GM12878 (cell line): ENCODE measurements at regions not wholly inside any gene's neighbourhood (a gene's known extent, or its start where the extent isn't known, plus 50 kb on each side); places are given as distances from the start of the nearest gene placed in this dataset.

Experiments
- ATAC-seq: fragments of 200-7000 bp; cut with Tn5 transposase; 3 replicates; pipeline ENCODE4 v1.9.1; 2020; ENCODE audit warnings: mild to moderate bottlenecking, moderate library complexity
- BruUV-seq: library from RNA; stranded (reverse); fragments of 400-500 nt; replicated peaks from 2 replicates; lab custom pipeline; 2021; lab: Mats Ljungman, UMichigan
- CTCF ChIA-PET: fragments of 300-600 bp; sonication (Branson Sonifier 250); formaldehyde crosslinking; extraction: SDS; loops from one replicate; lab custom pipeline; 2021; ENCODE audit warnings: inconsistent platforms; lab: Yijun Ruan, JAX
- POLR2A ChIA-PET: fragments of 350-600 bp; formaldehyde crosslinking; extraction: SDS; loops from one replicate; lab custom pipeline; 2021; ENCODE audit warnings: inconsistent platforms; lab: Charles Lee
- RAD21 ChIA-PET: fragments of 300-600 bp; sonication (Branson Sonifier 250); formaldehyde crosslinking; loops from one replicate; lab custom pipeline; 2023; ENCODE audit warnings: antibody characterized with exemption; ENCODE audit not compliant: unreplicated experiment; lab: Charles Lee
- SMC1A ChIA-PET: fragments of 300-600 bp; sonication (Branson Sonifier 250); formaldehyde crosslinking; loops from one replicate; lab custom pipeline; 2023; ENCODE audit not compliant: unreplicated experiment, uncharacterized antibody; lab: Charles Lee
- DNase-seq: peaks from one replicate; pipeline ENCODE4 v3.0.0-alpha.2; 2011; ENCODE audit warnings: low read depth, low spot score
- FAIRE-seq: peaks from 3 replicates; lab custom pipeline; 2011; peaks lifted over from hg19 to GRCh38; lab: Jason Lieb, UNC
- H2AFZ ChIP-seq: 2 replicates; pipeline ENCODE4 v1.6.0; 2011; ENCODE audit warnings: low read depth, low read length, control low read depth; ENCODE audit not compliant: control insufficient read depth
- H3K27ac ChIP-seq: 2 replicates; pipeline ENCODE4 v1.5.1; 2011; ENCODE audit warnings: control low read depth; ENCODE audit not compliant: control insufficient read depth, insufficient read depth
- H3K27me3 ChIP-seq, 2 experiments: replicated peaks in 1 of 2; 2 replicates each; pipeline versions ENCODE4 v1.6.0 to v1.6.1; 2011; ENCODE audit warnings: low read length in 1 of 2; ENCODE audit not compliant: control insufficient read depth in 2 of 2, insufficient read depth in 2 of 2
- H3K36me3 ChIP-seq, 2 experiments: 2 replicates each; pipeline ENCODE4 v1.5.1; 2011; ENCODE audit warnings: low read length in 1 of 2; ENCODE audit not compliant: control insufficient read depth in 2 of 2, insufficient read depth in 2 of 2
- H3K4me1 ChIP-seq: 2 replicates; pipeline ENCODE4 v1.6.1; 2011; ENCODE audit warnings: mild to moderate bottlenecking, low read length, moderate library complexity, mixed read lengths; ENCODE audit not compliant: control insufficient read depth, insufficient read depth
- H3K4me2 ChIP-seq: 2 replicates; pipeline ENCODE4 v1.6.0; 2011; ENCODE audit warnings: control low read depth; ENCODE audit not compliant: control insufficient read depth, insufficient read depth
- H3K4me3 ChIP-seq: fragments of 200-600 bp; sonication (generic); 2 replicates; pipeline ENCODE4 v1.5.1; 2016
- H3K79me2 ChIP-seq: 2 replicates; pipeline ENCODE4 v1.6.0; 2011; ENCODE audit warnings: low read length; ENCODE audit not compliant: control insufficient read depth, insufficient read depth
- H3K9ac ChIP-seq: 2 replicates; pipeline ENCODE4 v1.8.0; 2011; ENCODE audit warnings: low read length, control low read depth, mixed read lengths; ENCODE audit not compliant: control insufficient read depth, insufficient read depth
- H3K9me3 ChIP-seq: replicated peaks from 3 replicates; pipeline ENCODE4 v1.5.1; 2011; ENCODE audit warnings: mild to moderate bottlenecking, low read length; ENCODE audit not compliant: control insufficient read depth, insufficient read depth
- H4K20me1 ChIP-seq: 2 replicates; pipeline ENCODE4 v1.6.0; 2011; ENCODE audit not compliant: control insufficient read depth, insufficient read depth
- HCFC1 ChIP-seq: fragments of 150-350 bp; IDR thresholded peaks from 2 replicates; pipeline ENCODE4 v1.6.1; 2014; ENCODE audit warnings: low read length
- HDGF ChIP-seq: fragments of 450-650 bp; IDR thresholded peaks from 2 replicates; pipeline ENCODE4 v1.6.1; 2016; ENCODE audit warnings: antibody characterized with exemption
- IRF4 ChIP-seq: IDR thresholded peaks from 2 replicates; pipeline ENCODE4 v1.6.1; 2011; ENCODE audit warnings: low read depth, low read length
- MTA2 ChIP-seq: fragments of 450-650 bp; IDR thresholded peaks from 2 replicates; pipeline ENCODE4 v1.6.1; 2016; ENCODE audit warnings: low read depth, mild to moderate bottlenecking, moderate library complexity
- POLR2AphosphoS2 ChIP-seq: IDR thresholded peaks from 2 replicates; pipeline ENCODE4 v1.6.1; 2011; ENCODE audit warnings: low read depth, mild to moderate bottlenecking, low read length, improper control_type of control experiment, moderate library complexity
- POU2F2 ChIP-seq: IDR thresholded peaks from 3 replicates; pipeline ENCODE4 v1.6.1; 2011; ENCODE audit warnings: low read depth, mild to moderate bottlenecking, low read length, borderline replicate concordance
- RAD51 ChIP-seq: fragments of 450-650 bp; IDR thresholded peaks from 2 replicates; pipeline ENCODE4 v1.6.1; 2016; ENCODE audit warnings: moderate library complexity, mild to moderate bottlenecking, inconsistent platforms
- WGBS: methylation state at CpG from one replicate; pipeline ENCODE4 v1.1.6; 2016; ENCODE audit warnings: low lambda C conversion rate; ENCODE audit not compliant: insufficient replicate concordance, insufficient coverage; ENCODE audit errors: missing lambda C conversion rate; 5-methylcytosine and 5-hydroxymethylcytosine counted together
- in situ Hi-C: fragments of 300-500 bp; cut with MboI; formaldehyde crosslinking; loops from 9 replicates; pipeline ENCODE4 v1.14.3; 2018; ENCODE audit warnings: mixed read lengths
- intact Hi-C: fragments of 100-400 bp; cut with micrococcal nuclease; formaldehyde crosslinking; loops from one replicate; pipeline ENCODE4 v1.14.2; 2022; ENCODE audit not compliant: unreplicated experiment
- TF ChIP-seq, protein P1 (sequence below): fragments of 450-650 bp; IDR thresholded peaks from 2 replicates; pipeline ENCODE4 v1.6.1; 2018; ENCODE audit warnings: mild to moderate bottlenecking, low read depth, moderate library complexity; ENCODE audit not compliant: partially characterized antibody
- TF ChIP-seq, protein P2 (sequence below): IDR thresholded peaks from 2 replicates; pipeline ENCODE4 v1.6.1; 2011; ENCODE audit warnings: low read depth, low read length, improper control_type of control experiment, borderline replicate concordance

DNA sequence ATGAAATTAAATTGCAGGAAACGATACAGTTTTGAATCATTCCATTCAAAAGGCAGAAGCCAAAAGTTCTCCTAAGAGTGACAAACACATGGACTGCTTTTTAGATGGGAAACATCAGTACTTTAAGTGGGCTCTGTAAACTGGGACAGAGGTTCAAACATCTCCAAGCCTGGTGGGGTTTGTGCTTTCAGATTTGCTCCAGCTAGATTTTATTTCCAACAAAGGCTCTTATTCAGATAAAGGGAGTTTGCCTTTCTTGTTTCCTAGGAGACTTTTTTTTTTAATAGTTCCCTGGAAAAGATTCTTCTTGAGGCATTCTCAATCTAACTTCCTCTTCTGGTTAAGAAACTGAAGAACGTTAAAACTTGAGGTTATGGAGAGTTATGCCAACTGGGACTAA is 277.6 kb downstream of the TMEM38B start (continued):
- TF ChIP-seq, protein P1, sequence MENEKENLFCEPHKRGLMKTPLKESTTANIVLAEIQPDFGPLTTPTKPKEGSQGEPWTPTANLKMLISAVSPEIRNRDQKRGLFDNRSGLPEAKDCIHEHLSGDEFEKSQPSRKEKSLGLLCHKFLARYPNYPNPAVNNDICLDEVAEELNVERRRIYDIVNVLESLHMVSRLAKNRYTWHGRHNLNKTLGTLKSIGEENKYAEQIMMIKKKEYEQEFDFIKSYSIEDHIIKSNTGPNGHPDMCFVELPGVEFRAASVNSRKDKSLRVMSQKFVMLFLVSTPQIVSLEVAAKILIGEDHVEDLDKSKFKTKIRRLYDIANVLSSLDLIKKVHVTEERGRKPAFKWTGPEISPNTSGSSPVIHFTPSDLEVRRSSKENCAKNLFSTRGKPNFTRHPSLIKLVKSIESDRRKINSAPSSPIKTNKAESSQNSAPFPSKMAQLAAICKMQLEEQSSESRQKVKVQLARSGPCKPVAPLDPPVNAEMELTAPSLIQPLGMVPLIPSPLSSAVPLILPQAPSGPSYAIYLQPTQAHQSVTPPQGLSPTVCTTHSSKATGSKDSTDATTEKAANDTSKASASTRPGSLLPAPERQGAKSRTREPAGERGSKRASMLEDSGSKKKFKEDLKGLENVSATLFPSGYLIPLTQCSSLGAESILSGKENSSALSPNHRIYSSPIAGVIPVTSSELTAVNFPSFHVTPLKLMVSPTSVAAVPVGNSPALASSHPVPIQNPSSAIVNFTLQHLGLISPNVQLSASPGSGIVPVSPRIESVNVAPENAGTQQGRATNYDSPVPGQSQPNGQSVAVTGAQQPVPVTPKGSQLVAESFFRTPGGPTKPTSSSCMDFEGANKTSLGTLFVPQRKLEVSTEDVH = no peak

DNA sequence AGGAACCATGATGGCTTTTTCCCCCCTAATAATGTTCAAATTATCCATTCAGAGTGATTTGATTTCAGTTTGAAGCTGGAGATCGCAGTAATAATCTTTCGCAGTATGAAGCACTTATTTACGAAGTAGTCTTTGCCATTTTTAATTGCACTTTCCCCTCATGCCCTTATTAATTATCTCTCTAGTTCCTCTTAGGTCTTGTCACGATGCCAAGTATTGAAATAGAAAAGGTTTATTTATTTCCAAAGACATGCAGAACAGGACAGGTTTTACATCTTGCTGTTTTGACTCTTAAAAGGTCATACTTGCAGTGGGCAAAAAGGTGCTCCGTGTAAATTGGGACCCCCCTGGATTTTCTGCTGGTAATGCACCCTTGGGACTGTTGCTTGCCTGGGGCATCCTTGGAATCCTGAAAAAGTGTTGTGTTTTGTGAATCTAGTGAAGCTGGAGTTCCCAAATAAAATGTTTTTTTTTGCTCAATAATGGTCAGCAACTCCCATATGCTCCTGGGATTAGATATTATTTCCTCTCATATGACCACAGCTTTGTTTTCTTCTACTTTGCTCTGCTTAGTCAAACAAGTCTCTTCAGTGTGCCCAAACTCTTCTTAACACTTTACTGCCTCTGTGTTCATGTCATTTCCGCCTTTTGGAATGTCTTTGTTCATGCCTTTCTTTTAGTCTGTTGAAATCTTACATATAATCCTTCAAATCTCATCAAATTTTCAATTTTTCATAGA is 278.3 kb downstream of the TMEM38B start:
- Histone ChIP-seq H3K4me3 (no peak overlapping the region), H3K9me3 (no peaks in the 10 kb centered on the region), H3K9ac (no peak overlapping the region), H3K4me2 (no peak overlapping the region), H3K4me1 (no peaks in the 10 kb centered on the region), H3K27me3 (no peaks in the 10 kb centered on the region), H3K36me3 (no peaks in the 10 kb centered on the region), H4K20me1 (no peaks in the 10 kb centered on the region), H3K27ac (no peak overlapping the region), H2AFZ (no peak overlapping the region), H3K79me2 (no peaks in the 10 kb centered on the region)
- ChIA-PET SMC1A (interaction anchor here (0.6 kb wide), 1 partner anchor 692 kb away, joined by 3 read pairs; no protein-coding TSS in a partner anchor), CTCF (interaction anchor here (0.6 to 1.0 kb wide), 2 partner anchors 9 to 231 kb away, joined by 3 read pairs; no protein-coding TSS in a partner anchor), POLR2A (no interaction called here), RAD21 (no interaction called here)
- BruUV-seq = no TSS peak
- DNase-seq (no peak), FAIRE-seq (no peak), ATAC-seq (no peak)
- intact Hi-C loops (no loop called here), in situ Hi-C loops (no loop called here)
- TF ChIP-seq HCFC1 (no peak), HDGF (no peak), IRF4 (no peak), RAD51 (no peak), POU2F2 (no peak), POLR2AphosphoS2 (no peak), MTA2 (no peak)
- TF ChIP-seq, protein P2, sequence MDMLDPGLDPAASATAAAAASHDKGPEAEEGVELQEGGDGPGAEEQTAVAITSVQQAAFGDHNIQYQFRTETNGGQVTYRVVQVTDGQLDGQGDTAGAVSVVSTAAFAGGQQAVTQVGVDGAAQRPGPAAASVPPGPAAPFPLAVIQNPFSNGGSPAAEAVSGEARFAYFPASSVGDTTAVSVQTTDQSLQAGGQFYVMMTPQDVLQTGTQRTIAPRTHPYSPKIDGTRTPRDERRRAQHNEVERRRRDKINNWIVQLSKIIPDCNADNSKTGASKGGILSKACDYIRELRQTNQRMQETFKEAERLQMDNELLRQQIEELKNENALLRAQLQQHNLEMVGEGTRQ = no peak
- 35% methylated on average over 6 of the region's 6 CpGs for WGBS
